ENCODE measurements at regions not wholly inside any gene's neighbourhood (a gene's known extent, or its start where the extent isn't known, plus 50 kb on each side); places are given as distances from the start of the nearest gene placed in this dataset.

DNA sequence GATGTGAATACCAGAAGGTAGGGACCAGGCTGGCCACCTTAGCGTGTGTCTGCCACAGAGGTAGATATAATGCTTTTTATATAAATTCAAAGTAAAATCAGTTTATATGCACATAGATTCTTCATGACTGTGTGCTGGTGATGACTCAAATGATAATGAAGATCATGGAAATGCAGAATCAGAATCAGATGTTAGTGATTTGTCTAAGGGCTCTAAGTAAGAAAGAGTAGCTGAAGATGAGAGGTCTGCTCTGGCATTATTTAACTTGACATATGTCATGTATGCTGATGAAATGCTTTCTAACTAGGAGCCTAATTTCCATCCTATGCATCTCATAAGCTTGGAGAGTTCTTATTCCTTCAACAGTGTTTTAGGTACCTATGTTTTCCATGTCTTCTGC is 50.3 kb upstream of the DPH6 start:
- no peak for DNase-seq

DNA sequence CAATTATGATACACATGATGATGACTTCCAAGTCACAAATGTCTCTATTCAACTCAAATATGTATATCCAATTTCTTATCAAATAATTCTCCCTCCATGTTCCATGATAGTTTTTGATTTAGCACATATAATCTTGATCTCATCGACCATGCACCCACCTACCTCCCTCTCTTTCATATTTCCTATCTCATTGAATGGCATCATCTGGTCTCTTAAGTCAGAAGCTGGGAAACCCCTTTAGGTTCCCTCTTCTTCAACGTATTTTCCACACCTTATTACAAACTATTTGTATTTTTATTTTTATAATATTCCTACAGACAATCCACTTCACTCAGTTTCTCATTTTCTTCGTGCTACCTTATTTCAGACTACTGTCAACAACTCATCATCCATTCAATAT is 56.9 kb upstream of the DPH6 start:
- no peak for DNase-seq

DNA sequence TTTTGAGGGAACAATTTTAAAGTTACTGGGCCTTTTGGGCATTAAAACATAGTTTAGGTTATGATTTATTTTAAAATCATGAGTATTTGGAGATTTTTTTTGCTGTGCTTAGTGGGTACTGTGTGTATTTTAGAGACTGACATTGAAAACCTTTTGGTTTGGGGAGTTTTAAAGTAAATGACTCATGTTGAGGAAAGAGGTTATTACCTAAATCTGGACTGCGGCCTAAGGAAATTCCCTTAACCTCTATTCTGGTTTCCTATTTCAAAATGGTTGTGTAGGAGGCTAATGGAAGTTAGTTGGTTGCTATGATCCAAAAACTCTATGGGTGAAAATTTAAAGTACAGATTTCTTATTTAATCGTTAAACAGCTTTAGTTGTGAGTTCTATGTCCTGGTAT is 57.3 kb upstream of the DPH6 start:
- DNase-seq, result no peak

DNA sequence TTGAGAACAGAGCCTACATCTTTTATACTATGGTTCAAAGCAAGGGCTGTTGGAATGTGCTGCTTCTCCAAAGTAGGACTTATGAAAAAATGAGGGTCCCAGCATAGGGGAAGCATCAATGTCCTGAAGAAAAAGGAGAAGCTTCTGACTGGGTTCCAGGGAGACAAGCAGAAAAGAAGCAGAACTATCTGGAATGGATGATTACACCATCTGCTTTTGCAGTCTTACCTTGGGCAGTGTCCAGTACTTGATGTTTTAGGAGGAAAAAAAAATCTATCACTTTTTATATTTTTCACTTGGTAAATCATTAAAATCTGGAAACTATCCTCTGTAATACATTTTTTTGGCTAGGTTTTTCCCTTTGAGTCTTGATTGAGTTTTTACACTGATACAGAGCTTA is 57.9 kb upstream of the DPH6 start:
- no peak for DNase-seq

DNA sequence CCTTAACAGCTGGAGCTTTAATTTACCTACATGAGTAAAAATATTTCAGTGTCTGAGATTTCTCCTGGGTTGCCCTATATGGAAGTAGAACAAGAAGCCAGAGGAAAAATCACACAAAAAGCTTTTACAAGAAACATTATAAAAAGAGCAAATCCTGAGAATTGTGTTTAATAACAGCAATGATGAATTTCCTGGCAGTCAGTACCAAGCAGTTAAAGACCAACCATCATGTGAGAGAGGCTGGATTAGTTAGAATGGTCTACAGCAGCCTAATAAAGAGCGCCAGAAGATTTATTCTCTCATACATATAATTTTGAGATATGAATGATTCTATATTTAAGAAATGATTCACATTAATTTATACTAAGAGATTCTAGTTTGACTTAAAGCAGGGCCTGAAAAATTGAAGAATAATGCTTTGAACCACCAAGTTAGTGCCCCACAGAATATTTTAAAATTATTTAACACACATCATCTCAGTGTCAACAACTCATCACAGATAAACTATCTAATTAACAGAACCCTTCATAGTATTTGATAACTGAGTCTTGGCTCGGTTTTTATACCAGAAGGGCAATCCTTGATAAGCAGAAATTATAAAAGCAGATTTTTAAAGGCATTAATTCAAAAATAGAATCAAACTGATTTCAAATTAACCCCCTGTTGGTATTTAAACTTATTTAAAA is 59.9 kb upstream of the DPH6 start:
- no peak for DNase-seq

DNA sequence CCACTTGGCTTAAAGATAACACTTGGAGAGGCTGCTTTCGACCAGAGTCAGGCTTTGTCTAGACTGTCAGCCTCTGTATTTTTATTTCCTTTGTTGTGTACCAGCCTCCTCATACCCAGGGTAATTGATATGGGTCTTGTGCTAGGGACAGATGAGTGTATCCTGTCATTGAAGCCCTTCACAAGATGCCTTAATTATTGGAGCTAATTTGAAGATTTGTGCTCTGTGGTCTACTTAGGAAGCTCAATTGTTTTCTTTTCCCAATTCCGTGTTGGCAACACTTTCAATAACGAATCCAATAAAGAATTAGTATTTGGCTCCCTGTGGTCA is 60.5 kb upstream of the DPH6 start:
- no peak for DNase-seq

DNA sequence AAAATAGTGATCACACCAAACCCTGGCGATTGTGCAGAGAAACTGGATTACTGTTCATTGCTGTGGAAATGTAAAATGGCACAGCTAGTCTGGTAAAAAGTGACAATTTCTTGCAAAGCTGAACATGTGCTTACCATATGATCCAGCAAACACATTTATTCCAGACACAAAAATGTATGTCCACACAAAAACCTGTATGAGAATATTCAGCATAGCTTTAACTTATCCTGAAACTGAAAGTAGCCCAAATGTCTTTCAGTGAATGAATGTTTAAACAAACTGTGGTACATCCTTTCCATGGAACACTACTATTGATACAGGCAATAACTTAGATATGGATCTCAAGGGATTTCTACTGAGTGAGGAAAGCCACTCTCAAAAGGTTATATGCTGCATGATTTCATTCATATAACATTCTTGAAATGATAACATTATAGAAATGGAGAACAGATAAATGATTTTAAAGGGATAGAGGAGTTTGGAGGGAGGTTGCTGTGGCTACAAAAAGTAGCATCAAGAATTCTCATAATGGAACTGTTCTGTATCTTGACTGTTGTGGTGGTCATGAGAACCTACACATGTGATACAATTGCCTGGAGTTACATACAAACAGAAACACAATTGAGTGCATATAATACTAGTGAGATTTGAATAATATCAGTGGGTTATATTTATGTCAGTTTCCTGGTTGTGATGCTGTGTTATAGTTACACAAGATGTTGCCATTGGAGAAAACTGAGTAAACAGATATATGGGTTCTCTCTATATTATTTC is 70.7 kb upstream of the DPH6 start:
- no peak for DNase-seq

DNA sequence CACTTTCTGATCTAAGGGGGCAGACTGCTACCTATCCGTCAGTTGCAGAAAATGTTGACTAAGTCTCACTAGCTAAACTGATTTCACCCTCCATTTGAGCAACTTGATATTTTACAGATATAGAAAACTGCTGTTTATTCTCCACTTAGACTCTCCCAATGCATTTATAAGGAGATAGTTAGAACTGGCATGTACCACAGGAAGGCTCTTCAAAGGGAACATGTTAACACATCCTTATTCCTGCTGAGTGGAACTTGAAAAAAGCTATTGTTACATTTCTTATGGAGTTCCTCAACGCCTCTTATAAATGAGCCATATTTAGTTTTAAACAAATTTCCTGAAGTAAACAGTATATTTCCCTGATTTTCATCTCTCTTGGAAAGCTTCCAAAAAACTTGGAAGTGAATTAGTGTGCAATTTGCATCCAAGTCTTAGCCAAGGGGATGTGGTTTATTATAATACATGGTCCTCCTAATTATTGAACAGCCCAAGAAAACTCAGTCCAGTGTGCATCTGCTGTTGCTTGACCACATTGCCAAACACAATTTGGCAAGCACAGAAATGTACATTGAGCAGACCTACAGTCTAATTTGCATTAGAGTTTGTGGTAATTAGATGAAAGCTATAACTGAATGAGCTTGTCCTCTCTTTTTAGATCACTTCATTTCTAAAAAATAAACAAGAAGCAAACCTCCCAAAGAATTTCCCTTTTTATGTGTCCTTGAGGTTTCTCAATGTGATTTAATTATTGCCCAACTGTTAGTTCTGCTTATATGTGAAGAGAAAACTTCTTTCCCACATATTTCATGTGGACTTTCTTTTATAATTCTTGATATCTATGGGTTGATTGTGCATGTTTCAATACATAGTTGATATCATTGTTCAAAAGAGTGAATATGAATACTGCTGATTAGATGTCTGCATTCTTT is 72.6 kb upstream of the DPH6 start:
- peak; percentile 1 to 19 for DNase-seq

DNA sequence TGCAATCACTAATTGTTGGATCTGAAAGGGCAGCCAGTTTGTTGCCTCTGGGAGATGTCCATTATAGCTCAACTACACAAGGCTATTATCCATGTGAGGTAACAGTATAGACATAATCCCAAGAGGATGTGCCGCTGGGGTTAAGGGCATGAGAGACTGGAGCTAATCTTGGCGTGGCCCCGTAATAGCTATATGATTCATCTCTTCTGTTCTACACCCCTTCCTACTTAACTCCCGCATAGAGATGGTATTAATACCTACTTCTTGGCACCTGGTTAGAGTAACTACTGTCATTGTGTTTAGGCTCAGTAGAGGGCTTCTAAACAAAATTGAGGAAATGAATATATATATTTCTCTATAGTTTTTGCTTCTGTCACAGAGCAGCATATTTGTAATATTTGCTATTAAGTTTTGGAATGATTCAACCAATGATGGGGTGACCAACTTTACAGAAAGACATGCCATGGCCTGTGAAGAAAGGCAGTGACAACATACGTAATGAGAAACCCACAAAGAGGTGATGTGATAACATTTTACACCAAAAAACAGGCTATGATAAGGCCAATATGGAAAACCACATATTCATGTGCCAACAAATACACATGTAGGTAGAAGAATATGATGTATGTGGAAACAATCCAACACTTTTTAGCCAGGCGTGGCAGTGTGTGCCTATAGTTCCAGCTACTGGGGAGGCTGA is 76.8 kb upstream of the DPH6 start:
- DNase-seq, result no peak

DNA sequence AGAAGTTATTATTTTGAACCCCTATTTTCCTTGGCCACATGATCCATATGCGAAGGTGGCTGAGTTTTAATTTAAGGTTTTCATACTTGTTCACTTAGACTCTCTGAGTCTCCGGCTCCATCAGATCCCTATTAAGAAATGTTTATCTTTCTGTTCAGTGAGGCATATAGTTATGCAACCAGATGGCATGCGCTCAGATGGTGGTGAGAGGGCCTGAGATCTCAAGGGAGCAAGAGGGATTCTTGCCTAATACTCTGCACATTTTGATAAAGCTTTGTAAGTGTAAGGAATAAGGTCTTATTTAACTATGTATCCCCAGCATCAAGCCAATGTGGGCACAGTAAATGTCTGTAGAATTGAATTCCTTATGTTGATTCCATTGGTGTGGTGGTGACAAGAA is 78.9 kb upstream of the DPH6 start:
- DNase-seq, result no peak

DNA sequence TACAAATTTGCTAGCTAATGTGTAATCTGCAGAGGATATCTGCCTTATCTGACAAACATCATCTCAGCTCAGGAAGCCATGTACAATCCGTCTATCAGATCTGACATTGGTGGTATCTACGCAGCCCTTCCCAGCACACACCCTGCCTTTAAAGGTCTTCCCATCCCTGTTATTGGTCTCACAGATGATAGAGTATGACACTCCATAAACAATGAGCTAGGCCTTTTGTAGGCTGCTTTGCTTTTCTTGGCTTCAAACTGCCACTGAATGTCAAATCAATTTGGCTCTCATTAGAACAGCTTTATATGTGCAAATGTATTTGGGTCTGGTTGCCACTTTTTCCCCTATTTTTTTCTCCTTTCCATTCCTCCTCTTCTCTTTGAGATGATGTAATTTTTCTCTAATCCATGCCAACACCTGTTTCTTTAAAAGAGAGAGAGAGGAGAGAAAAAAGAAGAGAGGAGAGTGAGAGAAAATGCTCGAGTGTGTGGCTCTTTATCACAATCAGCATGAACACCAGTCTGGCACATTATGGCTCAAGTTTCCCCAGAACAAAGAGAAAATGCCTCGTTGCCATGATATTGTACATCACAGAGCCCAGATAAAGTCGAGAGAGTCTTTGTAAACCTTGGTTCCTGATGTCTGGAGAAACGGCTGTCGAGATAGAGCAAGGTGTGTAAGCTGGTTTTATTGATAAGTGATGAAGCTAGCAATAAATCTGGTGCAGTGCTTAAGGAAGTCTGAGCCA is 80.8 kb upstream of the DPH6 start:
- DNase-seq, result no peak

DNA sequence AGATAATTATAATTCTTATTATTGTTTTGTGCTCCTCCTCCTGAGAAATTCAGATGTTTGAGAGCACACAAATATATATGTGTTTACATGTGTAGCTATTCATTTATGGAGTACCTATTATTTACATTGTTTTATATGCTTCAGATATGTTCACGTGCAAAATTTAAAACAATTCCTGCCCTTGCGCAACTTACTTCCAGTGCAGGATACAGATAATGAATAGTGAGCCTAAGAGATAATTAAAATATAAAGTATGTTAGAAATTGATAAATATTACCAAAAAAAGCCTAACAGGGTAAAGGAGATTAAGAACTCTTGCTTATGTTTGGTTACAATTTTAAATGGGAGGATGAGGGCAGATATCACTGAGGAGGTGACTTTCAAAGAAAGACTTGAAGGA is 81.7 kb upstream of the DPH6 start:
- no peak for DNase-seq

DNA sequence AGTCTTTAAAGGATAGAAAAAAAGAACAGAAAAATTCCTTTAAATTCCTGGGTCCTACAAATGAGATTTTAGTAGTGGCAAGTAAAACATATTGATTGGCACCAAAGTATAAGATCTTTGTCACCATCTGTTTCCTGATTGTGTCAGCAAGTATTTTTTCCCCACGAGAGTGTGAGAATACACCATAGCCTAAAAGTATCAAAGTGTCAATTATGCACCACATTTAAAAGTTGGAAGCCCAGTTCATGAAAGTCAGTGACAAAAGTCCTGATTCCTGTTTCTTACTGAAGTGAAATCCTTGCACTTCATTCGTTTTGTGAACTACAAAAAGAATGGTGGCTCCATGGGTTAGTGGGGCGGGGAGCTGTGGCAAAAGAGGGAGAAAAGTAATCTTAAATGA is 83.8 kb upstream of the DPH6 start:
- DNase-seq, result no peak

DNA sequence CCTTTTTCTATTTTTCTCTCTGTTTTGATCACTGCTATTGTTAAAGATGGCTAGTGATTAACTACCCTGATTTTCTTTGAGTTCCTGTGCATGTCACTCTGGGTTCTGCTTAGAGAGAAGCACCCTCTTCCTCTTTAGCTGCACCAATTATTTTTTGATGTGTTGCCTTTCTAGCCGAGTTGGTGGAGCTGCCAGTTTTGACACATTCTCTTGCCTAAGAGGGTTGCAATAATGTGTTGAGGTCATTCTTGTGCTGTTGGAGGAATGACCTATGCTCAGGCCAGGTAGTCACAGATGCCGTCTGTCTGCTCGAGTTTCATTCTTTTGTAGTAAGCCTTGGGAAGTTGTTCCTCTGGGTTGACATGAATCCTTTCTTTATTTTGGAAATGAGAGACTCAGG is 84.6 kb upstream of the DPH6 start:
- DNase-seq, result no peak

DNA sequence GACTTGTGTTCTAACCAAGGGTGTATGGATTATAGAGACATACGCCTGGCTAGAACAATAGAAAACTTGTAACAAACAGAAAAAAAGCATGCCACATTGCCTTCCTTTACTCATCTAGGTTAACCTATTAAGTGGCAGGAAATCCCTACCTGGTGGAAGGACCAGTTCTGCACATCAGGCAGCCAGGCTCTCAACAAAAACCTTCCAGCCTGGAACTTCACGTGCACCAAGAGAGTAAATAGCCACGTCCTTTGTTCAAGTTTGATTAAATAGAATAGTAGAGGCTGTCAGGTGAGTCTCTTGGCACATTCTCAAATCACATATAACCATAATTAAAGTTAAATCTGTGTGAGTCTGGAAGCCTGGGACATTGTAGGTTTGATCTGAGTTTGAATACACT is 85.0 kb upstream of the DPH6 start:
- no peak for DNase-seq

DNA sequence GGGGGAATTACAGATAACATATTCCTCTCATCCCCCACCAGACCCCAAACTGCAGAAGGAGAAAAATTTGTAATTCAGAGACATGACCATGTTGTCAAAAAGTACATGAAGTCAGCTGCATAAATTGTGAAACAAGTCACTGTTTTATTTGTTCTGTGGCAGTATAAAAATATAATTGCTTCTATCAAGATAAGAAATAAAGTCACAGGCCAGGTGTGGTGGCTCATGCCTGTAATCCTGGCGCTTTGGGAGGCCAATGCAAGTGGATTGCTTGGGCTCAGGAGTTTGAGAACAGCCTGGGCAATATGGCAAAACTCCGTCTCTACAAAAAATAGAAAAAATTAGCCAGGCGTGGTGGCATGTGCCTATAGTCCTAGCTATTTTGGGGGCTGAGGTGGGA is 87.7 kb upstream of the DPH6 start:
- no peak for DNase-seq

DNA sequence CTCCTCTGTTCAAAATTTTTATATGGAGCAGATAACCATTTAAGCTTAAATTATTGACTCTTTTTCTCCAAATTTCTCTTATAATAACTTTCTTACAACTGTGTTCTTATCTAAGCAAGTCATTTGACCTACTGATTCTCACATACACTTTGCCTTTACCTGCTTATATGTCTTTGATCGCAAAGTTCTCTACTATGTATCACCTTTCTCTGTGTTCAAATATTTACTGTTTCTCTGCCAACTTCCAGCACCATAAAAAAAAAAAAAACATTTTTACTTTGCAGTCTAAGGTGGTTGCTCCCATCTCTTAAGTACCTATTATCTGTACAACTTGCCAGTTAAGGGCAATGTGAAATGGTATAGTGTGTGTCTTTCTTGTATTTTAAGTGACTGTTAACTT is 100.8 kb upstream of the DPH6 start:
- DNase-seq, result no peak

DNA sequence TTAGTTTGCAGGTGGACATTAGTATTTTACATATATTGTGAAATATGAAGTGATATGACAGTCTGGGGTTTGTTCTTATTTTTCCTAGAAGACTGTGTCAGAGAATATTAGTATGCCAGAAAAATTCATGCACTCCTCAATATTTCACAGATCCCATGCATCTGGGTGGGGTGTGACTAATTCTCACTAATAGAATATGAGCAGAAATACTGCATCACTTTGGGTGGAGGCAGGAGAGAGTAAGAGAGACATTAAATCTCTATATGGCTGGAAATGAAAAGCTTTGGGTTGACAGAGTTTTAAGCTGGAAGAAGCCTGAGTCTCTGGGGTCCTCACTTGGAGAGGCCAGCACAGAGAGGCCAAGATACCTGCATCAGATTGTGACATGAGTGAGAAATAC is 101.3 kb upstream of the DPH6 start:
- DNase-seq, result no peak

DNA sequence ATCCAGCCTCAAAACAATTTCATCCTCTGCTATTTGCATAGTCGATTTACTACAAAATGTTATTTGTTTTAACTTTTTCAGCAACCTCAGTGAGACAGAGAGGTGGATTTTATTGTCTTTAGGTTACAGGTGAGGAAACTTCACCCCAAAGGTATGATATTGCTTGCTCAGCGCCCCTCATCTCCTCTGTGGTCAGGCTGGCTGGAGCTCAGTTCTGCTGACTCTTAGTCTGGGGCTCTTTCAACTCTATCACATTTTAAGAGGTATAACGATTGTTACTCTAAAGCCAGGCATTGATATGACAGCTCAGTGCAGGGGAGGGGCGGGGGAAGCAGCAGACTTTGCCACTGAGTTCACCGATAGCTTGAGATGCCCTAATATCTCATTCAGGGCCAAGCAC is 103.0 kb upstream of the DPH6 start:
- no peak for DNase-seq

DNA sequence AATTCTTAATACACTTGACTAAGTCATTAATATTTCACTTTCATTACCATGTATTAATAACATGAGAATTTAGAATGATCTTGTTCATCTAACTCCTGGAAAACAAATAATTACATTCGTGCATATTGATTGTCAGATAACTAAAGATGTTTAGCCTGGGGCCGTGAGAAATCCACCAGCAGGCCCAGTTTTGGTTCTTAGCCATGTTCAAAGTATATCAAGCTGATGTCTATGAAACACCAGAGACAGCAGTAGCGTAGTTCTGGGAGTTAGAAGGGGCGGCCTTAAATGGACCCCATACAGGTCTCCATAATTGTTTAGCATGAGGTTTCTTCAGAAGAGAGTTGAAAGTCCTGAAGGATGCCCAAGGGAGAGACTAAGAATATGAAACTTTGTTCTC is 103.6 kb upstream of the DPH6 start:
- DNase-seq, result no peak

DNA sequence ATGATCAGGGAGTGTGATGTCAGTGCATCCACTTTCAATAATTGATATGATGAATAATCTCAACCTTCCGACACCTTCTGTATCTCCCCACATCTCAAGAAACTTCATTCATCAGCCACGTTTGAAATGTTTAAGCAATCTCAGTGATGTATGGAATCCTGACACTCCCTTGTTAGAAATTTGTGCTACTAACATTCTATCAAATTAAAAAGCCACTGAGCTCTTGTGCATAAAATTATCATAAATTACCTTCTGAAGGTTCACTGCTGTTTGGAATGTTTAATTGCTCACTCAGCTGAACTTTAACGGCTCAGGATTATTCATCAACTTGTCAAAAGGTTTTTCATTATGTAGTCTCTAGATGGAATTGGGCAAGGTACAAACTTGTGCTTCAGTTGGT is 108.4 kb upstream of the DPH6 start:
- no peak for DNase-seq

DNA sequence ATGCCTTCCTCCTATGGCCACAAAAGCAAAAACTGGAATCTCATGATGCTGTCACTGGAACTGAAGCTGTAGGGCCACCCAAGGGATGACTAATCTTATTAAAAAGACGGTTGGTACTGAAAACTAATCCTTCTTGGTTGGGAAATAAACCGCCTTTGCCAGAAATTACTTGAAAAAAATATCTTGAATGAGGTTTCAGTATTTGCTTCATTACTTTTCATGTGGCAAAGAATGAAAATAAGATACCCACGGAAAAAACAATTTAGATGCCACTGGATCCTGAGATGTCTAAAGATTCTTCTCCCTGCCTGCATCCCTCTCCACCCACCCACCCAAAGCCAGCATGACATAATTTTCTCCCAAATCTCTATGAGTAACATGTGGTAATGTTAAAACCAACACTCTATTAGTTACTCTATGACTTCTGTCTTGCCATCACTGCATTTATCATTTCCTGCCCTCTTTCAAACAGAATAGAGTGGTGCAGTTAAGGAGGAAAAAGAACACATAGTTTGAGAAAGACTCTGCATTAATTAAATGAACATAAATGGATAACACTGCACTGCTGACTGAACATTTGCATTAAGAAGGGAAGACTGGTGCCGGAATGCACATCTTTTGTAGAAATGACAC is 111.8 kb upstream of the DPH6 start:
- DNase-seq, result no peak
